GM10266 (cell line): ENCODE measurements at regions not wholly inside any gene's neighbourhood (a gene's known extent, or its start where the extent isn't known, plus 50 kb on each side); places are given as distances from the start of the nearest gene placed in this dataset.
"Not testable (repeated sequence)": the region's sequence is repeated elsewhere in the genome, so short reads cannot be mapped to it uniquely, and the experiment has no call there.

Experiments used
- DNase-seq: peaks from one replicate; pipeline ENCODE4 v3.0.0; 2012; ENCODE audit errors: extremely low spot score
- CTCF ChIP-seq: IDR thresholded peaks from 2 replicates; pipeline ENCODE4 v1.5.1; 2012; ENCODE audit warnings: mild to moderate bottlenecking, low read depth; ENCODE audit not compliant: control insufficient read depth, insufficient read depth; ENCODE audit errors: missing control alignments

GRCh38 chrX:129091097-129091496 is 432.2 kb downstream of the SMARCA1 start:
- DNase-seq = no peak
- no peak for TF ChIP-seq CTCF

- no peak for DNase-seq
- no peak for TF ChIP-seq CTCF
These were observed 436.5 kb downstream of the SMARCA1 start for GRCh38 chrX:129086802-129087201.

GRCh38 chrX:129084291-129084690 is 439.0 kb downstream of the SMARCA1 start:
- not testable (repeated sequence) for DNase-seq

GRCh38 chrX:129077424-129078170 is 445.7 kb downstream of the SMARCA1 start:
- no peak for TF ChIP-seq CTCF
- DNase-seq = no peak

- DNase-seq = no peak
- no peak for TF ChIP-seq CTCF
These were observed 451.9 kb downstream of the SMARCA1 start for GRCh38 chrX:129071390-129071789.

GRCh38 chrX:129065895-129066294 is 457.4 kb downstream of the SMARCA1 start:
- no peak for DNase-seq
- no peak for TF ChIP-seq CTCF

- DNase-seq = no peak
- no peak for TF ChIP-seq CTCF
These were observed 464.9 kb downstream of the SMARCA1 start for GRCh38 chrX:129058405-129058804.

- no peak for TF ChIP-seq CTCF
- DNase-seq = no peak
These were observed 480.2 kb downstream of the SMARCA1 start for GRCh38 chrX:129043138-129043537.
